ENCODE measurements at regions not wholly inside any gene's neighbourhood (a gene's known extent, or its start where the extent isn't known, plus 50 kb on each side); places are given as distances from the start of the nearest gene placed in this dataset.

DNA sequence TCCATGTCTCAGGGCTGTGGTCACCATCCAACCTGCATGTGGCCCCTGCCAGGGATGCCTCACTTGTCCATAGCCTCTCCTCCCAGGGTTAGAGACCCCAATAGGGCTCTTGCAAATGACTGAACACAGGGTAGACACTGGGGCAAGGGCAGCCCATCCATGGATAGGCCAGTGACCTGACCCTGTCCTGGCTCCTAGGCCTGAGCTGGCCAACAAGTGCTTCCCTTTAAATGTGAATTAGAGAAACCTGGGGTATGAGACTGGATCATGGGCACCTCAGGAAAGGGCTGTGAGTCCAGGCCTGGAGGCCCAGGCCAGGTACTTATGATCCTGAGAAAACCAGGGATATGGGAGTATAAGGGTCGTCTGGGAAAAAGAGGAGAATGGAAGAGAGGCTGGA is 64.5 kb downstream of the COPS8 start:
- no peak for DNase-seq

DNA sequence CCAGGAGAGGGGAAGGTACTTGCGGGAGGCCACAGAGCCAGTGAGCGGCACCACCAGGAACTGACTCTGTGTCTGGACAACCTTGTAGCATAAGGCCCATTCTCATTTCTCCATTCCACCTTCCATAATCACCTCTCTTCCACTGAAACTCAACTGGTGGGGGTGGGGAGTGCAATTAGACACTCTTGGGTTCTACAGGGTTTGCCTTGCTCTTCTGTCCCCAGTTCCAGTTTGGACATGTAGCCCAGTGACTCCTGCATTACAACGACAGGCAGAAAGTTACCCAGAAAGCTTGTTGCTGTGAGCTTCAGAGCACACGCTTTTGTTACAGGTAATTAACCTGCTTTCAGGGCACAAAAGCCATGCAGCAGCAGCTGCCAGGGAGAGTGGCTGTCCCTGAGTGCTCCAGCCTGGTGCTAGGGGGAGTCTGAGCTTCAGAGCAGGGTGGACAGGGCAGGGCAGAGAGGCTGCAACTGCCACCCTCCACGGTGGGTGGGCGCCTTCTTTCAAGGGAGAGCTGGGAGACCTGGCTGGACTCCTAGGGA is 65.2 kb downstream of the COPS8 start:
- no peak for DNase-seq

- DNase-seq = no peak
Measured at GRCh38 chr2:237152361-237152760, 66.7 kb downstream of the COPS8 start.

DNA sequence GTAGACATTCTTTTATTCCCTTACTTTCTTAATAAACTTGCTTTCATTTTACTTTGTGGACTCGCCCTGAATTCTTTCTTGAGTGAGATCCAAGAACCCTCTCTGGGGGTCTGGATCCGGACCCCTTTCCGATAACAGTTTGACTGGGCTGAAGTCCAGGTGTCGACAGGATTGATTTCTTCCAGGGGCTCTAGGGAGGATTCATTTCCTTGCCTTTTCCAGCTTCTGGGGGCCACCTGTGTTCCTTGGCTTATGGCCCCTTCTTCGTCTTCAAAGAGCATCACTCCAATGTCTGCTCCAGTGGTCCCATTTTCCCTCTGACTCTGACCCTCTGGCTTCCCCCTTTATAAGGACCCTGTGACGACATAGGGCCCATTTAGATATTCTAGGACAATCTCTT is 67.5 kb downstream of the COPS8 start:
- no peak for DNase-seq

DNA sequence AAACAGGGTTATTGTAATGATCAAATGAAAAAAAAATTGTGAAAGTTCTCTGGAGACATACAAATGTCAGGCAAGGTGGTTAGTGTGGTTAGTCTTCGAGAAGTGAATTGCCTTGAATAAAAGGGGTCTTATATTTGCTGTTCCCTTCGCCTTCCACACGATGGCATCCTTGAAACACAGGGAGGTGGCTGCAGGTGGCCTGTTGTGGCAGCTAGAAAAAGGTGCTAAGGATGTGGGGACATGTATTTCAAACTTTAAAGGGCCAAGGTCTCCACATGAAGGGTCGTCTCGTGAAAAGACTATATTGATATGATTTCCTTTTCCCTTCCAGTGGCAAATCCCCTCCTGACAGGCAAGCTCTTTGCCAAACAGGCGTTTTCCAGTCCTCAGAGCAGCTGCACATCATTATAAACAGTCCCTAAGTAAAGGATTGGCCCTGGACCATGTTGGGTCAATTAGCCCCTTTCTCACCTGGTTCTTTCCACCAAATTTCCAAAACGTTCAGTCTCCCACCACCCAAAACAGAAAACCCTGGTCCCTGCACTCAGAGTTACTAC is 68.5 kb downstream of the COPS8 start:
- peak; percentile 36 for DNase-seq

DNA sequence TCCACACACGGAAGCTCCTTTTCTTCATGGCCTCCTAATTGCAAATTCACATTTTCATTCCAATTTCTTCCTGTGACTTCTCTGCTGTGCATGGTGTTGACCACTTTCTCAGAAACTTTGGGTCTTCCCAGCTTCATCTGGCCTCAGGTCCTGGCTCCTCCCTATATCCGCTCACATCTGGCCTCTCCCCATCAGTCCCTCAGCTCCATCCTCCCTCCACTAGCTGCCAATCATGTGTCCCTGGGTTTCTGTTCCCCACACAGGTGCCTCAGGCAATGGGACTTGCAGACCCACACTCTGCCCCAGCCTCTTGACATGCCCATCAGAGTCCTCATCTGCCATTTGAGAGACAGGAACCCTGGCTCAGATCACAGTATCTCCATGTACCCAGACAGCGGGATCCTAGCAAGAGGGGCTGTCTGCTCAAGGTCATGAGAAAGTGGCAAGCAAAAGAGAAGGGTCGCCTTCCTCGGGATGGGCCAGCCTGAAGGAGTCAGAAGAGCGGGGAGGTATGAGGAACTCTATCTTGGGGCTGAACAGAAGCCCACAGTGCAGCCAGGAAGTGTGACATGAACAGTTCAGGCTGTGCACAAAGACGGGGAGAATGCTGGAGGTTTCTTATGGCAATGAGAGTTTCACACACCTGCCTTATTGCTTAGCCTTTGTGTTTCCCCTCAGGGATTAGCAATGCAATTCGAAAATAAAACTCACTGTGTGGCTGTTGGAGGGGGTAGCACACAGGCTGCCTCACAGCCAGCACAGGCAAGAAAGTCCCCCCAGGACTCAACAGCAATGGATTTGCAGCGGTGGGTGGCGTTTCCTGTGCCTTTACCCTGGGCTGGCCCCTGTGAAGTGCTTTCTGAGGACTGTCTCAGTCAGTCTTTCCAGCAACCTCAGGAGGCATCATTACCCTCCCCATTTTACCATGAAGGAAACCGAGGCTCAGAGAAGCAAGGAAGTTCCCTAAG is 69.5 kb downstream of the COPS8 start:
- no peak for DNase-seq

- no peak for DNase-seq
Measured at GRCh38 chr2:237156031-237156856, 70.6 kb downstream of the COPS8 start.

GRCh38 chr2:237156857-237157779 is 71.4 kb downstream of the COPS8 start:
- no peak for DNase-seq

- DNase-seq = no peak
Measured at GRCh38 chr2:237157780-237158102, 72.1 kb downstream of the COPS8 start.

DNA sequence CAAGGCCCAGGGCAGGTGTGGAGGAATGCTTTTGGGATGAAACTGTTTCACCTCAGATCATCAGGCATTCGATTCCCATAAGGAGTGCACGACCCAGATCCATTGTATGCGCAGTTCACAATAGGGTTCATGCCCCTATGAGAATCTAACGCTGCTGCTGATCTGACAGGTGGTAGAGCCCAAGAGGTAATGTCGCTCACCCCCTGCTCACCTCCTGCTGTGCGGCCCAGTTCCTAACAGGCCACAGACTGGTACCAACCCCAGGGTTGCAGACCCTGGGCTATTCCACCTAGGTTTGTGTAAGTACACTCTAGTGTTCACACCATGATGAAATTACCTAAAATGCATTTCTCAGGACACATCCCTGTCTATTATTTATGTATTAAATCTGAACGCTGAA is 72.5 kb downstream of the COPS8 start:
- DNase-seq = no peak

DNA sequence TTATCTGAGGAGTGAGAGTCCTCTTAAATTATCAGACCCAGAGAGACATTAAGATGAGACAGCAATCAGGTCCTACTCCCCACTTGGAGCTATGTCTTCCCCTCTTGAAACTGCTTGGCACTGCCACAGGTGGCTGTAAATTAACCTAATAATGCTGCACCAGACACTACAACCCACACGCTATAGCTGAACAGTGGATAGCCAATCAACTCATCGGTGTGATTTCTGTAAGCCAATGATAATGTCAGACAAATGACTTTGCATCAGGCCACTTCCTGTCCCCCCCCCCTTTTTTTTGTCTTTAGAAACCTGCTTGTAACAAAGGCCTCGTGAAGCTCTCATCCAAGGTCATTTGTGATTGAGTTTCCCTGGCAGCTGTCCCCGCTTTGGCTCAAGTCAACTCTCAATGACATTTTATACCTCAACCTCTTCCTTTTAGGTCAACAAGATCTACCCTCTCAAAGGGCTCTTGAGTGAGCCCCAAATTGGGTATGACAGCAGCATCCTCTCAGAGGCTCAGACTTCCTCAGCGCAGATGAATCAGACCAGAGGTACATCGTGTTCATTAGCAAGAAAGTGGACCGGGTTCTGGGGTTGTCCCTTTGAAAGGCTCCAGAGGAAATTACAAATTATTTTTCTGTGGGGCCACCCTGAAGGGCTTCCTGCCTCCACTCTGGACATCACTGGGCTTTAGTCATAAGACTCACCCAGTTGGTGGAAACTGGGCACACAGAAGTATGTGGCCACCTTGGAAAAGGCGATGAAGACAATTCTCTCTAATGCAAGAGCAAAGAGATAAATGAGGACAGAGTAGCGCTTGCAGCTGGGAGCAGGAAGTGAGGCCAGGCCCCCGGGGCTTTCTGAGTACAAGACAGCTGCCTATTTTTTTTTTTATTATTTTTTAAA is 73.6 kb downstream of the COPS8 start:
- no peak for DNase-seq

GRCh38 chr2:237160271-237160919 is 74.7 kb downstream of the COPS8 start:
- DNase-seq = no peak

GRCh38 chr2:237161189-237161588 is 75.5 kb downstream of the COPS8 start:
- DNase-seq = no peak

GRCh38 chr2:237162959-237163358 is 77.3 kb downstream of the COPS8 start:
- no peak for DNase-seq

DNA sequence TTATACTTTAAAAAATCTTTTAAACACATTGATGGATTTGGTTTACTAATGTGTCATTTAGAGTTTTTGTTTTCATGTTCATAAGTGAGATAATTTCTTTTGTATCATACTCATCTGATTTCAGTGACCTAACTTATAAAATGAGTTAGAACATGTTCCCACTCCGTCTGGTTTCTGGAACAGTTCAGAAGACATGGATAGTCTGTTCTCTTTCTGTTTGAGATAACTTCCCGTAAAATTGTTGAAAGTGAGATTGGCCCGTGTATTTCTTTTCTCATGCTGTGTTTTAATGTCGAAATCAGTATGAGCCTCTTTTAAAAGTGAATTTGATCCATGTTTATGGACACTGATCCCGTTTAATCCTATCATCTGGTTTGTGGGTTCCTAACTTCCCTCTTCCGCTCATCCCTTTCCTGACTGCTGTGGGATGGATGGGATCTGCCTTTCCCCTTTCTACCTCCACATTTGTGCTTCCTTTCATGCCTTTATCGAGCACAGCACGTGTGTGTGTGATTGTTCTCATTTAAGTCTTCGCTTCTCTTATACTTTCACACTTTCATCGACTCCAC is 78.9 kb downstream of the COPS8 start:
- no peak for DNase-seq

DNA sequence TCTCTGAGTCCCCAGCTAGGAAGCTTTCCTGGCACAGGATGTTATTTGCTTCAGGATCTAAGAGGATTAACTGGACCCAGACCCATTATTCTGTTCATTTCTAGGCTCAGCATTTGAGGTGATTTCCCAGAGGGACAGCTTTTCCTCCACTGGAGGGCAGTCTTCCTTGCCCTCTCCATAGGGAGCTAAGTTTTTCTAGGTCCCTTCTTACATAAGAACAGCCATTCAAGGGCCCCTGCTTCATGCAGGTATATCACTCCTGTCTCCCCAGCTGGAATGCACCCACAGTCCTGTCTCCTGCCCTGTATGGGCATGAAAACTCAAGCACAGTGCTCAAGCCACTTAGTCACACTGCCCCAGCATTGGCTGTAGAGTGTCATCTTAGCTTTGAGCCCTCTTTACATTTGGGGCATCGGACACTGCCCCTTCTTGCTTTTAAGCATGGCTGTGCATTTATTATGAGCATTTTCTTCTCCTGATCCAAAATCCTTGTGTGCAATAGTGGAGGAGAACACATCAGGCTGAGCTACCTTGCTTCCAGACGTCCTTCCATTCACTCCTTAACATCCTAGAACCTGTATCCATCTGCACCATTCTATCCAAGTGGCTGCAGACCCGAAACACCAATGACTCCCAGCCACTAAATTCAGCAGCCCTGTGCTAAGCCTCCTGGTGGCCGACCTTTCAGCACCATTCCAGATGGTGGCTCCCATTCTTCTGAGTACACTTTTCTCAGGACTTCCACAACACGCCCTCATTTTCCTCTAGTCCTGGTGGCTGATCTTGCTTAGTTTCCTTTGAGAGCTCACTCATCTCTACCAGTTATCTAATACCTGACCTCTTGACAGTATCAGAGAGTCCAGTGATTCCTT is 80.0 kb downstream of the COPS8 start:
- no peak for DNase-seq

GRCh38 chr2:237167038-237167437 is 81.3 kb downstream of the COPS8 start:
- no peak for DNase-seq

DNA sequence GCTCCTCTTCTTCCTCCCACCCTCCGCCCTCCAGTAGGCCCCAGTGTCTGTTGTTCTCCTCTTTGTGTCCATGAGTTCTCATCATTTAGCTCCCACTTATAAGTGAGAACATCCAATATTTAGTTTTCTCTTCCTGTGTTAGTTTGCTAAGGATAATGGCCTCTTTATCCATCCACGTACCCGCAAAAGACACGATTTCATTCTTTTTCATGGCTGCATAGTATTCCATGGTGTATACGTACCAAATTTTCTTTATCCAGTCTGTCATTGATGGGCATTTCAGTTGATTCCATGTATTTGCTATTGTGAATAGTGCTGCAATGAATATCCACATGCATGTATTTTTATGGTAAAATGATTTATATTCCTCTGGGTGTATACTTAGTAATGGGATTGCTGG is 82.2 kb downstream of the COPS8 start:
- DNase-seq = no peak

- DNase-seq = no peak
Measured at GRCh38 chr2:237170020-237170419, 84.3 kb downstream of the COPS8 start.
